Midbrain (tissue), 1 donor: ENCODE measurements at regions not wholly inside any gene's neighbourhood (a gene's known extent, or its start where the extent isn't known, plus 50 kb on each side); places are given as distances from the start of the nearest gene placed in this dataset.
A peak's percentile ranks its signal among the peaks of the same experiment; 100 is the strongest.

Experiments used
- DNase-seq: peaks from one replicate; lab custom pipeline; 2025; lab: John Stamatoyannopoulos, UW

- no peak for DNase-seq
Measured at GRCh38 chr7:10696064-10696463, 277.6 kb upstream of the PHF14 start.

- DNase-seq, result no peak
Measured at GRCh38 chr7:10703059-10703458, 270.6 kb upstream of the PHF14 start.

GRCh38 chr7:10703981-10704380 lies 269.7 kb upstream of the PHF14 start:
- DNase-seq, result no peak

- DNase-seq, result no peak
Measured at GRCh38 chr7:10704653-10705052, 269.0 kb upstream of the PHF14 start.

GRCh38 chr7:10706875-10707493 lies 266.7 kb upstream of the PHF14 start:
- no peak for DNase-seq

GRCh38 chr7:10707519-10707918 lies 266.2 kb upstream of the PHF14 start:
- no peak for DNase-seq

- peak; percentile 4 for DNase-seq
Measured at GRCh38 chr7:10708447-10708846, 265.2 kb upstream of the PHF14 start.

- no peak for DNase-seq
Measured at GRCh38 chr7:10718768-10719167, 254.9 kb upstream of the PHF14 start.

GRCh38 chr7:10720042-10720441 lies 253.6 kb upstream of the PHF14 start:
- no peak for DNase-seq

- no peak for DNase-seq
Measured at GRCh38 chr7:10721289-10721688, 252.4 kb upstream of the PHF14 start.

GRCh38 chr7:10723832-10724231 lies 249.8 kb upstream of the PHF14 start:
- no peak for DNase-seq

- no peak for DNase-seq
Measured at GRCh38 chr7:10724449-10724848, 249.2 kb upstream of the PHF14 start.

GRCh38 chr7:10727636-10728035 lies 246.0 kb upstream of the PHF14 start:
- DNase-seq, result no peak

- no peak for DNase-seq
Measured at GRCh38 chr7:10731253-10731773, 242.4 kb upstream of the PHF14 start.

GRCh38 chr7:10733747-10734146 lies 239.9 kb upstream of the PHF14 start:
- no peak for DNase-seq

- no peak for DNase-seq
Measured at GRCh38 chr7:10734595-10734994, 239.1 kb upstream of the PHF14 start.

- DNase-seq, result no peak
Measured at GRCh38 chr7:10739401-10739800, 234.3 kb upstream of the PHF14 start.

- no peak for DNase-seq
Measured at GRCh38 chr7:10740805-10741204, 232.9 kb upstream of the PHF14 start.

GRCh38 chr7:10756981-10757380 lies 216.7 kb upstream of the PHF14 start:
- peak; percentile 60 for DNase-seq

- DNase-seq, result no peak
Measured at GRCh38 chr7:10759120-10759519, 214.6 kb upstream of the PHF14 start.

GRCh38 chr7:10767771-10768170 lies 205.9 kb upstream of the PHF14 start:
- DNase-seq, result no peak

GRCh38 chr7:10770176-10770575 lies 203.5 kb upstream of the PHF14 start:
- DNase-seq, result peak; percentile 25

GRCh38 chr7:10773430-10773829 lies 200.2 kb upstream of the PHF14 start:
- no peak for DNase-seq
